Stimulated activated CD4-positive, alpha-beta T cell treated with anti-CD3 and anti-CD28 coated beads, Interleukin-2, amount 100 ng/mL, for 4 hours (primary cell): ENCODE measurements at regions not wholly inside any gene's neighbourhood (a gene's known extent, or its start where the extent isn't known, plus 50 kb on each side); places are given as distances from the start of the nearest gene placed in this dataset.

Source experiments
- DNase-seq: peaks from one replicate; pipeline ENCODE4 v3.0.0-alpha.2; 2020; ENCODE audit warnings: low read depth

- no peak for DNase-seq
Observed at GRCh38 chr1:5465281-5465711, 526.9 kb downstream of the NPHP4 start.

- DNase-seq, result no peak
Observed at GRCh38 chr1:5464366-5464765, 527.9 kb downstream of the NPHP4 start.

GRCh38 chr1:5460974-5461373 lies 531.3 kb downstream of the NPHP4 start:
- DNase-seq, result no peak

- DNase-seq, result no peak
Observed at GRCh38 chr1:5459839-5460610, 532.2 kb downstream of the NPHP4 start.

GRCh38 chr1:5458248-5458647 lies 534.0 kb downstream of the NPHP4 start:
- DNase-seq, result no peak

- DNase-seq, result no peak
Observed at GRCh38 chr1:5456090-5456811, 536.0 kb downstream of the NPHP4 start.

- no peak for DNase-seq
Observed at GRCh38 chr1:5455651-5456050, 536.6 kb downstream of the NPHP4 start.

- DNase-seq, result no peak
Observed at GRCh38 chr1:5455056-5455455, 537.2 kb downstream of the NPHP4 start.

GRCh38 chr1:5453347-5453746 lies 538.9 kb downstream of the NPHP4 start:
- no peak for DNase-seq

GRCh38 chr1:5451671-5452070 lies 540.6 kb downstream of the NPHP4 start:
- DNase-seq, result no peak

GRCh38 chr1:5448486-5448885 lies 543.7 kb downstream of the NPHP4 start:
- no peak for DNase-seq

GRCh38 chr1:5447503-5447960 lies 544.7 kb downstream of the NPHP4 start:
- DNase-seq, result no peak

GRCh38 chr1:5444396-5444795 lies 547.8 kb downstream of the NPHP4 start:
- DNase-seq, result no peak

GRCh38 chr1:5436808-5437207 lies 555.4 kb downstream of the NPHP4 start:
- no peak for DNase-seq

- DNase-seq, result no peak
Observed at GRCh38 chr1:5435414-5435813, 556.8 kb downstream of the NPHP4 start.

- DNase-seq, result no peak
Observed at GRCh38 chr1:5432436-5432835, 559.8 kb downstream of the NPHP4 start.

GRCh38 chr1:5430911-5431697 lies 561.1 kb downstream of the NPHP4 start:
- DNase-seq, result no peak

GRCh38 chr1:5430136-5430535 lies 562.1 kb downstream of the NPHP4 start:
- DNase-seq, result no peak

GRCh38 chr1:5428351-5428750 lies 563.9 kb downstream of the NPHP4 start:
- no peak for DNase-seq

GRCh38 chr1:5427026-5427613 lies 565.1 kb downstream of the NPHP4 start:
- no peak for DNase-seq

- DNase-seq, result no peak
Observed at GRCh38 chr1:5424802-5425703, 567.2 kb downstream of the NPHP4 start.
